Brain microvascular endothelial cell (primary cell): ENCODE measurements at regions not wholly inside any gene's neighbourhood (a gene's known extent, or its start where the extent isn't known, plus 50 kb on each side); places are given as distances from the start of the nearest gene placed in this dataset.
A peak's percentile ranks its signal among the peaks of the same experiment; 100 is the strongest.
"Not testable (repeated sequence)": the region's sequence is repeated elsewhere in the genome, so short reads cannot be mapped to it uniquely, and the experiment has no call there.

ENCODE experiments used
- DNase-seq: peaks from one replicate; pipeline ENCODE4 v3.0.0-alpha.2; 2020
- H3K27ac ChIP-seq: fragments of 250-450 bp; sonication (Bioruptor Pico); 2 replicates; pipeline ENCODE4 v1.5.1; 2020; ENCODE audit warnings: mild to moderate bottlenecking, moderate library complexity
- H3K27me3 ChIP-seq: fragments of 250-450 bp; sonication (Bioruptor Pico); replicated peaks from 2 replicates; pipeline ENCODE4 v1.5.1; 2020; ENCODE audit warnings: mild to moderate bottlenecking
- H3K36me3 ChIP-seq: fragments of 250-450 bp; sonication (Bioruptor Pico); replicated peaks from 2 replicates; pipeline ENCODE4 v1.5.1; 2020; ENCODE audit warnings: mild to moderate bottlenecking
- H3K4me3 ChIP-seq: 2 replicates; pipeline ENCODE4 v1.5.1; 2011; ENCODE audit warnings: low read depth, mild to moderate bottlenecking, control low read depth, low read length, moderate library complexity
- in situ Hi-C: cut with HindIII; loops from 2 replicates; pipeline ENCODE4 v1.10.0; 2017; ENCODE audit warnings: low sequenced_read_pairs, low pct_ligation_motif_present
- TF ChIP-seq, protein P1 (sequence below): IDR thresholded peaks from 2 replicates; pipeline ENCODE4 v1.5.1; 2011; ENCODE audit warnings: low read depth, mild to moderate bottlenecking, moderate library complexity, low read length, control low read depth, inconsistent platforms; ENCODE audit errors: missing control alignments

DNA sequence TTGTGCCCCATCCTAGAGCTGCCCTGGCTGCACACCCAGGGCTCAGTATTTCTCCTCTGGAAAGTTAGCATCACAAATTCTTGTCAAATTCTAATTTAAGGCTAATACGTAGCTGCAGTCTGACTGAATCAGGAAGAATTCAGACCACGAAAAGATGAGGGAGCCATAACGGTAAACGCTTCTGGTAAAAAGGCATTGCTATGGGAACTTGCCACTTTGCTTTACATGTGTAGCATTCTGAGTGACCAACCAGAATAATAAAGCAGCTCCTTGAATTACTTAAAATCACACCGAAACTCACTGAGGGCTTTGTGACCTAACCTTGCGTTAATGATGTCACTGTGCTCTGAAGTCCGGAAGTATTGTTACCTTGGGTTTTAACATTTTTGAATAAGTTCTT is 286.6 kb upstream of the TMTC4 start:
- Histone ChIP-seq H3K27me3 (no peaks in the 10 kb centered on the region), H3K27ac (no peak overlapping the region), H3K4me3 (no peak overlapping the region), H3K36me3 (no peaks in the 10 kb centered on the region)
- no peak for DNase-seq
- in situ Hi-C loops = no loop called here
- TF ChIP-seq, protein P1, sequence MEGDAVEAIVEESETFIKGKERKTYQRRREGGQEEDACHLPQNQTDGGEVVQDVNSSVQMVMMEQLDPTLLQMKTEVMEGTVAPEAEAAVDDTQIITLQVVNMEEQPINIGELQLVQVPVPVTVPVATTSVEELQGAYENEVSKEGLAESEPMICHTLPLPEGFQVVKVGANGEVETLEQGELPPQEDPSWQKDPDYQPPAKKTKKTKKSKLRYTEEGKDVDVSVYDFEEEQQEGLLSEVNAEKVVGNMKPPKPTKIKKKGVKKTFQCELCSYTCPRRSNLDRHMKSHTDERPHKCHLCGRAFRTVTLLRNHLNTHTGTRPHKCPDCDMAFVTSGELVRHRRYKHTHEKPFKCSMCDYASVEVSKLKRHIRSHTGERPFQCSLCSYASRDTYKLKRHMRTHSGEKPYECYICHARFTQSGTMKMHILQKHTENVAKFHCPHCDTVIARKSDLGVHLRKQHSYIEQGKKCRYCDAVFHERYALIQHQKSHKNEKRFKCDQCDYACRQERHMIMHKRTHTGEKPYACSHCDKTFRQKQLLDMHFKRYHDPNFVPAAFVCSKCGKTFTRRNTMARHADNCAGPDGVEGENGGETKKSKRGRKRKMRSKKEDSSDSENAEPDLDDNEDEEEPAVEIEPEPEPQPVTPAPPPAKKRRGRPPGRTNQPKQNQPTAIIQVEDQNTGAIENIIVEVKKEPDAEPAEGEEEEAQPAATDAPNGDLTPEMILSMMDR = no peak

DNA sequence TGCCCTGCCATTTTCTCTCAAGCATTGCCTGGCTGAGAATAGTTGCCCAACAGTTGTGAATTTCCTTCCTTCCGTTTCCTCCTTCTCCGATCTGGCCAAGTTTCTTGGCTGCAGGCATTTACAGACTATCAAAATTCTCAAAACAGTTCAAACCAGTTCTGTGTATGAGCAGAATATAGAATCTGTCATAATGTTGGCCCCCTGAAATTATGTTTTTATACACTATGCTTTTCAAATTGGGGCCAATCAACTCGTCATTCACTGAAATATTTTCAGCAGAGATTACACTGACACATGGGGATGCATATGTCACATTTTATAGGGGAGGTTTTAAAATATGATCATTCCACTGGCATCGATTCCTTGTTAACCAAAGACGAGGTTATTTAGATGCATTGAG is 284.2 kb upstream of the TMTC4 start:
- Histone ChIP-seq H3K27me3 (no peaks in the 10 kb centered on the region), H3K4me3 (no peak overlapping the region), H3K36me3 (no peaks in the 10 kb centered on the region), H3K27ac (no peak overlapping the region)
- TF ChIP-seq, protein P1 = no peak
- no peak for DNase-seq
- in situ Hi-C loops = no loop called here

DNA sequence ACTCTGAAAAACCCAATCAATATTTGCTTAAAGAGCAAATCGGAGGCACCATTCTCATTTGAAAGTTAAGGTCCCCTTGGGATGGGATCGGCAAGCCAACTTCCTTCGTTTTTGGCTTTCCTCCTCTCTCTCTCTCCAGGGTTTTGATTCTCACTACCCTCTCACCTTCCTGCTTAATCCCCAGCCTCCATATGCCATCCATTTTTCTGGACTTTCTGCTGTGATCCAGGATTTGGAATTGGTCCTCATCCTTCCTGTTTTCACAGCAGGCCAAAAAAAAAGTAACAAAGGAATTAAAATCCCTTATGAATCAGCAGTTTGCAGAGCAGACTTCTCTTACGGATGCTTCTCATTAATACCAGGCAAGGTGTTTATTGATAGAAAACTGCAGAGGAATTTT is 283.1 kb upstream of the TMTC4 start:
- TF ChIP-seq, protein P1 = no peak
- Histone ChIP-seq H3K27me3 (no peaks in the 10 kb centered on the region), H3K36me3 (no peaks in the 10 kb centered on the region), H3K27ac (no peak overlapping the region), H3K4me3 (no peak overlapping the region)
- in situ Hi-C loops = no loop called here
- DNase-seq = no peak

DNA sequence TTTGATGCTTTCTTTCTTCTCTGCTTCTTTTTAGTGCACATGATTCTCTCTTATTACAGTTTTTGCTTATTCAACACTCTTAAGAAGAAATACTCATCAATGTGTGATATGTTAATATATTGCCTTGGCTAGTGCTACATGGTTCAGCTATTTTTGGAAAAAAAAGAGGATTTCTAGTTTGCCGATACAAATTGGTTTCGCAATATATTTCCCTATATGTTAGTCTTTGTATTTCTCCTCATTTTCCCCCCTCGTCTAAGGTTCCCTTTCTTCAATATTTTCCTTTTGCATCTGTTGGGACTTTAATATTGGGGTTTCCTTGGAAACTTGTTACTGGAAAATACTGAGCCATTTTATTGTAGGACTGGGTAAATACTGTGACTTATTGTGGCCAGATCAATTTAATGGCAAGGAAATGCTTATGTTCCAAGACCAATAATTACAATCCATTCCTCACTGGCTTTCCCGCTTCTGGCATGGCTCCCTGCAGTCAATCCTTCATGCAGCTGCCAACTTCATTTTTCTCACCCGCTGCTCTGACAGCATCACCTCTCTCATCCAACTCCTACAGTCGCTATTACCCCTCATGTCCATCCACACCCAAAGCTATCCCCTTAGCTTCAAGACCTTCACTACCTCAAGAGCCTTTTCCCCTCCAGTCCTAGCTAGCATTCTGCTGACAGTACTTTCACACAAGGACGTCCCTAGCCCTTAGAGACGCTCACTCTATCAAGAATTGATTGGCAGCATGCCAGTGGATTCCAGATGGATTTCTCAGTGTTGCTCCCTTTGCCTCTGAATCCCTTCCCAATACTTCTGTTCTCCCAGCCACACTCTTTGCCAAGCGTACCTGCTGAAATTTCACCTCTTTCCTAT is 280.1 kb upstream of the TMTC4 start:
- in situ Hi-C loops = no loop called here
- TF ChIP-seq, protein P1 = no peak

DNA sequence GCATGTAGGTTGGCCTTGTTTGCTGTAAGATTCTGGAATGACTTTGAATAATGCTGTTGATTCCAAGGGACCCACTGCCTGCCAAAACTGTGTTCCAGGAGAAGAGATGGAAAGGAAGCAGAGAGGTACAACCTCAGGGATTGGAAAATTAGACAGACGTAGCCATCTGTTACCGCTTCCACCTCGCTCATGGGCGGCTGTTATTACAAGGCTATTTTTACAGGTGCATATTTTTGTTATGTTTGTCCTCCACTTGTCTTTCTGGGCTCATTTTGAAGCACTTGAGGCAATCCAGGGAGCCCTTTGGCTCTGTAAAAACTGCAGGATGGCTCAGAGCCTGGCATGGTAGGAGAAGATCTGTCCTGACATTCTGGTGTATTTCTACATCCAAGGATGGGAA is 276.4 kb upstream of the TMTC4 start:
- H3K27me3 ChIP-seq = no peaks in the 10 kb centered on the region
- no peak for DNase-seq
- no peaks in the 10 kb centered on the region for H3K36me3 ChIP-seq
- no peak overlapping the region for H3K4me3 ChIP-seq
- in situ Hi-C loops = no loop called here
- no peak overlapping the region for H3K27ac ChIP-seq
- TF ChIP-seq, protein P1 = no peak

More for the DNA sequence above, 280.1 kb upstream of the TMTC4 start:
- DNase-seq = peak; percentile 40
- H3K27me3 ChIP-seq = no peaks in the 10 kb centered on the region
- no peak overlapping the region for H3K4me3 ChIP-seq
- no peak overlapping the region for H3K27ac ChIP-seq
- H3K36me3 ChIP-seq = no peaks in the 10 kb centered on the region

DNA sequence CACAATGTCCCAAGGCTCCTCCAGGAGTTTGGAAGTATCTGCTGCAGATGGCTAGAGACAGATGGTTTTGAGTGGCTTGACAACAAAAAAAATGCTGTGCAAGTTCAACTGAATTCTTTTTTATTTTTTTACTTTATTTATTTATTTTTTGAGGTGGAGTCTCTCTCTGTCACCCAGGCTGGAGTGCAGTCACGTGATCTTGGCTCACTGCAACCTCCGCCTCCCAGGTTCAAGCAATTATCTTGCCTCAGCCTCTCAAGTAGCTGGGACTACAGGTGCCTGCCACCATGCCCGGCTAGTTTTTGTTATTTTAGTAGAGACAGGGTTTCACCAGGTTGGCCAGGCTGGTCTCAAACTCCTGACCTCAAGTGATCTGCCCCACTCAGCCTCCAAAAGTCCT is 274.3 kb upstream of the TMTC4 start:
- in situ Hi-C loops, H3K4me3 ChIP-seq, H3K27me3 ChIP-seq, H3K36me3 ChIP-seq, DNase-seq, H3K27ac ChIP-seq: not testable (repeated sequence)
